HepG2 (cell line): ENCODE measurements at regions not wholly inside any gene's neighbourhood (a gene's known extent, or its start where the extent isn't known, plus 50 kb on each side); places are given as distances from the start of the nearest gene placed in this dataset.
A peak's percentile ranks its signal among the peaks of the same experiment; 100 is the strongest.

Source experiments
- ATAD3A ChIP-seq: sonication (generic); formaldehyde crosslinking; IDR thresholded peaks from 2 replicates; pipeline ENCODE4 v1.4.0; 2020; ENCODE audit warnings: missing genetic modification reagents
- CENPT ChIP-seq: sonication (generic); formaldehyde crosslinking; IDR thresholded peaks from 2 replicates; pipeline ENCODE4 v1.8.0; 2022; ENCODE audit warnings: low read depth, mild to moderate bottlenecking, moderate library complexity, missing genetic modification reagents
- DNMT3B ChIP-seq: conservative IDR thresholded peaks from 2 replicates; pipeline ENCODE4 v1.6.1; 2016; ENCODE audit warnings: missing biosample characterization, control low read depth
- EHMT2 ChIP-seq: fragments of 200-600 bp; sonication (generic); IDR thresholded peaks from 2 replicates; pipeline ENCODE4 v1.7.0; 2017; ENCODE audit warnings: antibody characterized with exemption, low read depth, low read length, borderline replicate concordance
- FOSL2 ChIP-seq: sonication (generic); formaldehyde crosslinking; IDR thresholded peaks from 2 replicates; pipeline ENCODE4 v1.4.0; 2020; ENCODE audit warnings: missing genetic modification reagents
- FOXM1 ChIP-seq: sonication (generic); formaldehyde crosslinking; IDR thresholded peaks from 2 replicates; pipeline ENCODE4 v1.5.0; 2020; ENCODE audit warnings: missing genetic modification reagents
- FOXO1 ChIP-seq: sonication (generic); formaldehyde crosslinking; IDR thresholded peaks from 2 replicates; pipeline ENCODE4 v1.4.0; 2020; ENCODE audit warnings: missing genetic modification reagents
- HNRNPK ChIP-seq: fragments of 200-400 bp; formaldehyde crosslinking; IDR thresholded peaks from 2 replicates; pipeline ENCODE4 v1.6.1; 2018; ENCODE audit warnings: low read length, low read depth, moderate library complexity, mild to moderate bottlenecking; ENCODE audit not compliant: poor library complexity, severe bottlenecking
- HOXA5 ChIP-seq: sonication (generic); formaldehyde crosslinking; IDR thresholded peaks from 2 replicates; pipeline ENCODE4 v1.4.0; 2020; ENCODE audit warnings: missing genetic modification reagents
- KDM2A ChIP-seq: sonication (generic); formaldehyde crosslinking; IDR thresholded peaks from 2 replicates; pipeline ENCODE4 v1.4.0; 2020; ENCODE audit warnings: low read depth, missing genetic modification reagents, borderline replicate concordance
- MAX ChIP-seq: IDR thresholded peaks from 2 replicates; pipeline ENCODE4 v1.6.1; 2012; ENCODE audit warnings: inconsistent platforms
- MTF2 ChIP-seq: sonication (generic); formaldehyde crosslinking; IDR thresholded peaks from 2 replicates; pipeline ENCODE4 v1.5.0; 2020; ENCODE audit warnings: missing genetic modification reagents, borderline replicate concordance
- NFKB2 ChIP-seq: sonication (generic); formaldehyde crosslinking; IDR thresholded peaks from 2 replicates; pipeline ENCODE4 v1.4.0; 2020; ENCODE audit warnings: missing genetic modification reagents, borderline replicate concordance
- PHF8 ChIP-seq: sonication (generic); formaldehyde crosslinking; IDR thresholded peaks from 2 replicates; pipeline ENCODE4 v1.5.0; 2020; ENCODE audit warnings: missing genetic modification reagents
- RFX3 ChIP-seq: IDR thresholded peaks from 2 replicates; pipeline ENCODE4 v1.6.1; 2016; ENCODE audit warnings: missing biosample characterization, missing genetic modification reagents
- RORA ChIP-seq: sonication (generic); formaldehyde crosslinking; IDR thresholded peaks from 2 replicates; pipeline ENCODE4 v1.5.0; 2020; ENCODE audit warnings: mild to moderate bottlenecking, missing genetic modification reagents, moderate library complexity
- SMYD3 ChIP-seq: sonication (generic); formaldehyde crosslinking; IDR thresholded peaks from 2 replicates; pipeline ENCODE4 v1.8.1; 2023; ENCODE audit warnings: mild to moderate bottlenecking, missing genetic modification reagents
- SP1 ChIP-seq, 2 experiments: fragments of 450-650 bp in 1 of 2; sonication (generic) in 1 of 2; formaldehyde crosslinking in 1 of 2; IDR thresholded peaks; 2 replicates each; pipeline versions ENCODE4 v1.4.0 to v1.6.1; 2016 to 2020; ENCODE audit warnings: missing genetic modification reagents in 1 of 2
- TAF15 ChIP-seq: fragments of 200-400 bp; formaldehyde crosslinking; IDR thresholded peaks from one replicate; pipeline ENCODE4 v1.6.1; 2018; ENCODE audit warnings: mild to moderate bottlenecking, low read depth, low read length; ENCODE audit not compliant: poor library complexity, severe bottlenecking
- THRA ChIP-seq: sonication (generic); formaldehyde crosslinking; IDR thresholded peaks from 2 replicates; pipeline ENCODE4 v1.4.0; 2020; ENCODE audit warnings: missing genetic modification reagents, borderline replicate concordance
- ZNF556 ChIP-seq: sonication (generic); formaldehyde crosslinking; IDR thresholded peaks from 2 replicates; pipeline ENCODE4 v1.4.0; 2020; ENCODE audit warnings: mild to moderate bottlenecking, missing genetic modification reagents, borderline replicate concordance
- ZNF562 ChIP-seq: sonication (generic); formaldehyde crosslinking; IDR thresholded peaks from 2 replicates; pipeline ENCODE4 v1.8.0; 2022; ENCODE audit warnings: missing genetic modification reagents, borderline replicate concordance
- ZNF607 ChIP-seq: sonication (generic); formaldehyde crosslinking; IDR thresholded peaks from 2 replicates; pipeline ENCODE4 v1.5.1; 2020; ENCODE audit warnings: missing genetic modification reagents, mild to moderate bottlenecking, borderline replicate concordance
- ZNF670 ChIP-seq: sonication (generic); formaldehyde crosslinking; IDR thresholded peaks from 2 replicates; pipeline ENCODE4 v1.8.0; 2022; ENCODE audit warnings: mild to moderate bottlenecking, missing genetic modification reagents, borderline replicate concordance
- ZNF878 ChIP-seq: sonication (generic); formaldehyde crosslinking; IDR thresholded peaks from 2 replicates; pipeline ENCODE4 v1.8.1; 2023; ENCODE audit warnings: mild to moderate bottlenecking, missing genetic modification reagents, moderate library complexity
- ZZZ3 ChIP-seq: sonication (generic); formaldehyde crosslinking; IDR thresholded peaks from 2 replicates; pipeline ENCODE4 v1.4.0; 2020; ENCODE audit warnings: missing genetic modification reagents, mild to moderate bottlenecking, borderline replicate concordance
- TF ChIP-seq, protein P1 (sequence below): sonication (generic); formaldehyde crosslinking; IDR thresholded peaks from 2 replicates; pipeline ENCODE4 v1.5.1; 2020; ENCODE audit warnings: mild to moderate bottlenecking, moderate library complexity, missing genetic modification reagents
- TF ChIP-seq, protein P2 (sequence below): sonication (generic); formaldehyde crosslinking; IDR thresholded peaks from 2 replicates; pipeline ENCODE4 v1.5.0; 2020; ENCODE audit warnings: mild to moderate bottlenecking, low read depth, missing genetic modification reagents, borderline replicate concordance
- TF ChIP-seq, protein P3 (sequence below): sonication (generic); formaldehyde crosslinking; IDR thresholded peaks from 2 replicates; pipeline ENCODE4 v1.8.0; 2023; ENCODE audit warnings: mild to moderate bottlenecking, missing genetic modification reagents

DNA sequence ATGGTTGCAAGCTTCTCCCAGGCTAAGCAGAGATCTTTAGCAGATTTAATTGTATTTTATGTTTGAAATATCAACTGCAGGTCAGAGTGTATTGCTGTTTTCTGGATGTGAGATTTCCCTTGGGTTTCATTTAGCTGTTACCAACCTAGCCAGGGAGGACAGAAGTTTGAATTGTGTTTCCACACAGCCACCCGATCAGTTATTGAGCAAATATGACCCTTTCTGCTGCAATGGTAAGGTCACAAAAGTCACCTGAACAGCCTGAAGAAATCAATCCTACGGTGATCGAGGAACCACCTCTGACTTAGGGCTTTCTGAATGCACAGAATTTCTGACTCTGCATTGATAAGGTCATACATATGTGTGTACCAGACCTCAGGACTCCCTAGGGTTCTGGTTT lies 419.9 kb downstream of the MAN2A1 start (continued):
- TF ChIP-seq THRA (CRISPR knock-in tag) (peak; percentile 39; the same call in 1 of the 2 replicates), ZNF670 (no peak), FOXM1 (no peak), ZNF878 (no peak), SP1 (IDR thresholded peaks at IDR 0.05) (no peak), SP1 (CRISPR knock-in tag; IDR thresholded peaks at IDR 0.05) (no peak), ZNF562 (CRISPR knock-in tag) (no peak), TAF15 (no peak), HNRNPK (no peak), ZNF607 (CRISPR knock-in tag) (no peak), DNMT3B (CRISPR knock-in tag) (no peak), CENPT (CRISPR knock-in tag) (no peak), SMYD3 (no peak), MAX (no peak), PHF8 (CRISPR knock-in tag) (no peak), ZZZ3 (CRISPR knock-in tag) (no peak), EHMT2 (no peak), RORA (CRISPR knock-in tag) (no peak), ZNF556 (no peak), HOXA5 (no peak), RFX3 (CRISPR knock-in tag) (no peak), ATAD3A (CRISPR knock-in tag) (no peak), KDM2A (CRISPR knock-in tag) (no peak), FOSL2 (CRISPR knock-in tag) (0 out of 2 replicates have a peak, but pooled peaks have one; percentile 28), MTF2 (CRISPR knock-in tag) (no peak), FOXO1 (no peak), NFKB2 (CRISPR knock-in tag) (no peak)
- TF ChIP-seq, protein P1, sequence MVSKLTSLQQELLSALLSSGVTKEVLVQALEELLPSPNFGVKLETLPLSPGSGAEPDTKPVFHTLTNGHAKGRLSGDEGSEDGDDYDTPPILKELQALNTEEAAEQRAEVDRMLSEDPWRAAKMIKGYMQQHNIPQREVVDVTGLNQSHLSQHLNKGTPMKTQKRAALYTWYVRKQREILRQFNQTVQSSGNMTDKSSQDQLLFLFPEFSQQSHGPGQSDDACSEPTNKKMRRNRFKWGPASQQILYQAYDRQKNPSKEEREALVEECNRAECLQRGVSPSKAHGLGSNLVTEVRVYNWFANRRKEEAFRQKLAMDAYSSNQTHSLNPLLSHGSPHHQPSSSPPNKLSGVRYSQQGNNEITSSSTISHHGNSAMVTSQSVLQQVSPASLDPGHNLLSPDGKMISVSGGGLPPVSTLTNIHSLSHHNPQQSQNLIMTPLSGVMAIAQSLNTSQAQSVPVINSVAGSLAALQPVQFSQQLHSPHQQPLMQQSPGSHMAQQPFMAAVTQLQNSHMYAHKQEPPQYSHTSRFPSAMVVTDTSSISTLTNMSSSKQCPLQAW (CRISPR knock-in tag), result no peak
- TF ChIP-seq, protein P2, sequence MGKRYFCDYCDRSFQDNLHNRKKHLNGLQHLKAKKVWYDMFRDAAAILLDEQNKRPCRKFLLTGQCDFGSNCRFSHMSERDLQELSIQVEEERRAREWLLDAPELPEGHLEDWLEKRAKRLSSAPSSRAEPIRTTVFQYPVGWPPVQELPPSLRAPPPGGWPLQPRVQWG, result no peak
- TF ChIP-seq, protein P3, sequence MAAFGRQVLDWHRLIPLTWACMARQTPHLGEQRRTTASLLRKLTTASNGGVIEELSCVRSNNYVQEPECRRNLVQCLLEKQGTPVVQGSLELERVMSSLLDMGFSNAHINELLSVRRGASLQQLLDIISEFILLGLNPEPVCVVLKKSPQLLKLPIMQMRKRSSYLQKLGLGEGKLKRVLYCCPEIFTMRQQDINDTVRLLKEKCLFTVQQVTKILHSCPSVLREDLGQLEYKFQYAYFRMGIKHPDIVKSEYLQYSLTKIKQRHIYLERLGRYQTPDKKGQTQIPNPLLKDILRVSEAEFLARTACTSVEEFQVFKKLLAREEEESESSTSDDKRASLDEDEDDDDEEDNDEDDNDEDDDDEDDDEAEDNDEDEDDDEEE (CRISPR knock-in tag), result no peak
